Right renal cortex interstitium (tissue), 3 donors: ENCODE measurements at regions not wholly inside any gene's neighbourhood (a gene's known extent, or its start where the extent isn't known, plus 50 kb on each side); places are given as distances from the start of the nearest gene placed in this dataset.
"Not testable (repeated sequence)": the region's sequence is repeated elsewhere in the genome, so short reads cannot be mapped to it uniquely, and the experiment has no call there.

ENCODE experiments used
- DNase-seq, 3 donors: peaks; one replicate each; pipeline ENCODE4 v3.0.0-alpha.2; 2013; ENCODE audit warnings: low read depth in 3 of 3, low spot score in 2 of 3

DNA sequence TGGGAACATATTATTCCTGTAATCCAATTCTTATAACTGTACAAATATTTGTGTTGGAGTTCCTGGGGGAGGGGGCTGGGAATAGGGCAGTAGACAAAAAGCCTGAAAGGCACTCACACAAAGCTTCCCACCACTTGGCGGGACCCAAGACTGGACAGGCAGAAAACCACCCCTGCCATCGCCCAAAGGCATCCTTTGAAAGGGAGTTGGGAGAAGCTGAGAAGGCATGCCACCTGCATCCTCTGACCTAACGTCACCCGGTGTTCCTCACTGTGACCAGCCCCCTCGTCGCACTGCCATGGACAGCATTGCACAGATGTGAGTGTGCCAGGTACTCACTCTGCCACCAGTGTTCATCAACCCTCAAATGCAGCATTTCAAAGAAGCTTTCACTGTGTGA is 80.6 kb upstream of the SMIM23 start:
- DNase-seq: no peak

- no peak for DNase-seq
Measured at GRCh38 chr5:171705830-171706468, 79.7 kb upstream of the SMIM23 start.

DNA sequence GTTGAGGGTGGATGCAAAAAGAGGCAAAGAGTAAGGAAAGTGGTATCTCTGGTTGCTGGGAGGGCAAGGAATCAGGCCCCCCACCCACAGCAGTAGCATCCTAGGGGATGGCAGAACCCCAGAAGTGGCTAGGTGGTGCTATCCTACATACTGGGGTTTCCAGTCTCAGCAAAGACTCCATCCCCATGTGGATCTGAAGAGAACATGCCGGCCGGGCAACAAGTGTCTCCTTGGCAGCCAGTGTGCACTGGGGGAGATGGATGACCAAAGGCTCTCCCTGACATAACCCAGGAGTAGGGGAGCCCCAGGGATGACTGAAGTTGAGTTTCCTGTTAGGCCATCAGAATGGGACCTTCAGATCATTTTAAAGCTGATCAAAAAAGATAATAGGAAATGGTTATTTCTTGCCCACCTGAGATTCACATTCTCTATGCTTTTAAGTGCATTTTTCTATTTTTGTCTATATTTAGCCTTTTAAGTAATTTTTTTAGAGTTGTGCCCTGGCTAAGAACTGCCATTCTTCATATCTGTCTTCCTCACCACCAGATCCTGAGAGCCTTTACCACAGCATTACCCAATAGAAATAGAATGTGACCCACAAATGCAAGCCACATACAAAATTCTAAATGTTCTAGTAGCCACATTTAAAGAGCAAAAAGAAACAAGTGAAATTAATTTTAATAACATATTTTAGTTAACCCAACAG is 78.7 kb upstream of the SMIM23 start:
- no peak for DNase-seq

- DNase-seq: no peak
Measured at GRCh38 chr5:171707442-171707792, 78.2 kb upstream of the SMIM23 start.

DNA sequence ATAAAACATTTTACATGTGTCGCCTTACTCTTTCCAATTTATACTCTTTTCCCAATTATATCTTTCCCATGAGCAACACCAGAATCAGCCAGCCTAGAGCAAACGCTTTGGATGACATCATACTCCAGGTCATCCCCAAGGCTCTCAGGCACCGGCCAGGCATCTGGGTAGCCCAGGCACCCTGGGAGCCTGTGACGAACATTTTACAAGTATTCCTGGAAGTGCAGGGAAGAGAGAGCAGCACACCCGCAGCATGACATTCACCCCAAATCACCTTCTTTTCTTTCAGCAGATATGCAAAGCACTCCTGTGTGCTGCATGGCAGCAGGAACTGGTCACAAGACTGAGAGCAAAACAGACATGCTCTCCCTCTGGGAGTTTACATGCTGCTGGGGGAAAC is 75.7 kb upstream of the SMIM23 start:
- DNase-seq: no peak

DNA sequence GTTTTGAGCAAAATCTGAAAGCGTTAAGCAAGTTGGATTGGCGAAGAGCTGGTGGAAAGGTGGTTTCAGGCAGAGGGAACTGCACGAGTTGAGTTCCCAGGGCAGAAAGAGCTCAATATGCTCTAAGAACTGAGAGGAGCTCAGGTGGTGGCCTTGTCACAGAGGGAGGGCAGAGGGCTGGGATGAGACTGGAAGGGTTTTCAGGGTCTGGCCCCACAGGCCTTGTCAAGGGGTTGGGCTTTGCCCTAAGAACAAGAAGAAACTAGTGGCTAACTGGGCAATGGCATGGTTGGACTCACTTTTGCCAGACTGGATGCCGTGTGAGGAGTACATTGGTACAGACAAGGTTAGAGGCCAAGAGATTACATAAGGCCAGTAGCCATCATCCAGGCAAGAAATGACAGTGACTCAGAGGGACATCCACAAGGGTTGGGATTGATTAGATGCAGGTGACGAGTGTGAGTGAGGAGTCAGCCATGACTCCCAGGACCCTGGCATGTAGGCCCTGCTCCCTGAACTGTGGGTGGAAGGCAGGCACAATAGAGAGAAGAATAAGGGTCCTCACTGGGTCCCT is 75.1 kb upstream of the SMIM23 start:
- DNase-seq: no peak

DNA sequence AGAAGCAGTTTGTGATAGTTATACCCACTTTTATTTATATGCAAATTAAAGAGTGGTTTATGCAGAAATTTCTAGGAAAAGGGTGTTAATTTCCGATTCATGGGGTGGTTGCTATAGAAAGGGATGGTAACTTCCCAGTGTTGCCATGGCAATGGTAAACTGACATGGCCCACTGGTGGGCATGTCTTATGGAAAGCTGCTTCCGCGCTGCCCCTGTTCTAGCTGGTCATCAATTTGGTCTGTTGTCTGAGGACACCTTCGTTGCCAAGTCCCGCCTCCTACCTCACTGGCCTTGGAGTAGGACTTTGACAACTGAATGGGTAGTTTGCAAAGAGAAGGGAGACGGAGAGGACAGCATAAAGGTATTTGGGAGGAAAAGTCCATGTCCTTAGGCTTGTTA is 74.0 kb upstream of the SMIM23 start:
- no peak for DNase-seq

GRCh38 chr5:171712616-171713015 is 73.0 kb upstream of the SMIM23 start:
- no peak for DNase-seq

GRCh38 chr5:171713152-171713551 is 72.5 kb upstream of the SMIM23 start:
- DNase-seq: no peak

DNA sequence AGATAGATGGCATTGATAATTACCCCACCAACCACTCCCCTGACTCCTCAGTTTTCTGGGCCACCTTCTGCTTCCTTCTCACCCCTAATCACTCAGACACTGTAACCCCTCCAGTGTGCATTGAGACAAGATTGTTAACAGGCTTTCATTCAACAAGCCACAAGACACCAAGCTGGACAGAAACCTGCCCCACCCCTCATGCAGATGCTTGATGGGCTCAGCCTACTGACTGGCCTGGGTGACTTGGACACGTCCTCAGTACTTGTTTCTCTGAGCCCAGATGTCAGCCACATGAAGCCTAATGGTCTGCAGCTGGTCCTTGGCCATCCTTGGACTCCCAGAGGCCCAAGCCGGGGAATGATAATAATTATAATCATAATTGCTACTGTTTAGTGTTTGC is 71.4 kb upstream of the SMIM23 start:
- DNase-seq: no peak

DNA sequence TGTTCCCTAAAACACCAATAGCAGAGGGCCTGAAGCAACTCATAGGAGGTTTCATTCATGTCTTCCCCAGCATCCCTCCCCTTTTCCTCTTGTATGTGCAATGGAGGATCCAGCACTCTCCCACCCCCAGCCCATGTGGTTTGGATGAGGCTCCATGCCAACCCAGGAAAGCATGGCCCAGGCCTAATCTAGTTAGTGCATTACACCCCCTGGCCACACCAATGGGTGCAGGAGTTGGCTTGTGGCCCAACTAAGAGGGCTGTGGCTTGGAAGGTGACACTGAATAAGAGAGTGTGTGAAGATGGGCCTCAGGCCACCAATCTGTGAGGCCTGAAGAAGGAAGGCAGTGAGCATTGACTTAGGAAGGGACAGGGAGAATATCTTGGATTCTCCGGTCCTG is 70.8 kb upstream of the SMIM23 start:
- no peak for DNase-seq

- no peak for DNase-seq
Measured at GRCh38 chr5:171715551-171715950, 70.1 kb upstream of the SMIM23 start.

DNA sequence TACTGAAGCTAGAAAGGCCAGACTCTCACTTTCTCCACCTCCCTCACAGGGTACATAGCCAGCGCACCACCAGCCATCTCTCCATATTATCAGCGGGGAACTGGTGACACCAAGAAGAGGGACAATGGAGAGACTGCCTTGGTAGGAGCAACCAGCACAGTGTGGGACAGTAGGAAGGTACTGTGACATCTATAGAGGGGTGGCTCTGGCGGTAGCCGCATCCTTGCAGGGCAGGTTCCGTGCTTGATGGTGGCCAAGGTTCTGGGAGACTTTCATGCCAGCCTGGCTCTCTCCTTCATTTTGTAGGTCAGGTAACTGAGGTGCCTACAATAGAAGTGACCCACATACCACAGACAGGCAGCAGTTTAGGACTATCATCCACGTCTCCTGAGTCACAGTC is 65.5 kb upstream of the SMIM23 start:
- DNase-seq: no peak

DNA sequence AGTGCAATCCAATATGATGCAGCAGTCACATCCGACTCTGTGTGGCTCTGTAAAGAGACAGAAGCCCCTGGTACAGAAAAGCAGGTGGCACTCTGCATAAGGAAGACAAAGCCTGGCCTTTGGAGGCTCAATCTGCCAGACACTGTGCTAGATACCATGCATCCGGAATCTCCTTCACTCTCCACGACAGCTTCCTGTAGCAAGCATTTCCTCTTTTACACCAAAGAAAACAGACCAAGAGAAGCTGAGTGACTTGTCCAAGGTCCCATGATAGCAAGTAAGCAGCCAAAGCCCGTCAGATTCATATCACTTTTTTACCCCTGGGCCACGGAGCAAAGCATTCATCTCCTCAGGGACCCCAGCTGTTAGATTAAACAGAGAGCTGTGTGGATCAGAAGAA is 64.2 kb upstream of the SMIM23 start:
- DNase-seq: no peak

- no peak for DNase-seq
Measured at GRCh38 chr5:171724468-171725204, 61.0 kb upstream of the SMIM23 start.

DNA sequence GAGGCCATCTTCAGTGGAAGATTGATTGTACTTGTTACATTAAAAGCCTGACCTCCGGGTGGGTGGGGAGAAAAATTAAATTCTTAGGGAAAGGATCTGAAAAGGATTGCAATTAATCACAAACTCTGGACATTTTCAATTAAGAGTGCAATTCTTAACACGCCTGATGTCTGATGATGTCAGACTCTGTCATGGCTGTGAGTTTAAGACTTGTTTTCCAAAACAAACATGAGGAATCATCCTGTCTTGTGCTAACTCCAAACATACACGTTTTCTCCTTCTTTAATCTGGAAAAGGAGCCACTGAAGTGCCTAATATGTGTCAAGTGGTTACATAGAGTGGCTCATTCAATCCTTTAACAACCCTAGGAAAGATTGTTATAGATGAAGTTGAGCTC is 60.4 kb upstream of the SMIM23 start:
- no peak for DNase-seq

- not testable (repeated sequence) for DNase-seq
Measured at GRCh38 chr5:171726819-171727218, 58.8 kb upstream of the SMIM23 start.

GRCh38 chr5:171728686-171729085 is 56.9 kb upstream of the SMIM23 start:
- DNase-seq: no peak
